Spinal cord (tissue), 9 donors: ENCODE measurements at regions not wholly inside any gene's neighbourhood (a gene's known extent, or its start where the extent isn't known, plus 50 kb on each side); places are given as distances from the start of the nearest gene placed in this dataset.
"Not testable (repeated sequence)": the region's sequence is repeated elsewhere in the genome, so short reads cannot be mapped to it uniquely, and the experiment has no call there.

Source experiments
- DNase-seq, 6 donors: peaks; one replicate each; pipeline versions ENCODE4 v3.0.0 to v3.0.0-alpha.2; 2013 to 2015; ENCODE audit warnings: low spot score in 6 of 6, low read depth in 4 of 6
- H3K27ac ChIP-seq: one replicate; pipeline ENCODE4 v1.5.1; 2013; ENCODE audit warnings: low read depth, low read length, control low read depth
- H3K27me3 ChIP-seq: one replicate; pipeline ENCODE4 v1.6.1; 2013; ENCODE audit warnings: low read length; ENCODE audit not compliant: control insufficient read depth, insufficient read depth
- H3K36me3 ChIP-seq: one replicate; pipeline ENCODE4 v1.6.1; 2013; ENCODE audit warnings: low read length; ENCODE audit not compliant: control insufficient read depth, insufficient read depth
- H3K4me1 ChIP-seq: one replicate; pipeline ENCODE4 v1.6.1; 2013; ENCODE audit warnings: low read length; ENCODE audit not compliant: control insufficient read depth, insufficient read depth
- H3K4me3 ChIP-seq: one replicate; pipeline ENCODE4 v1.5.1; 2013; ENCODE audit warnings: low read depth, low read length, control low read depth
- H3K9me3 ChIP-seq: one replicate; pipeline ENCODE4 v1.6.1; 2013; ENCODE audit warnings: low read length; ENCODE audit not compliant: control insufficient read depth, insufficient read depth
- WGBS: methylation state at CpG from one replicate; pipeline ENCODE4 v1.1.5; 2013; ENCODE audit warnings: missing lambda C conversion rate; ENCODE audit not compliant: insufficient coverage; 5-methylcytosine and 5-hydroxymethylcytosine counted together
- donor health status: healthy.

GRCh38 chr15:91411586-91411985, 311.5 kb downstream of the SV2B start:
- no peak for DNase-seq
- Histone ChIP-seq H3K9me3 (no peaks in the 10 kb centered on the region), H3K36me3 (no peaks in the 10 kb centered on the region), H3K27me3 (no peaks in the 10 kb centered on the region), H3K27ac (no peak overlapping the region), H3K4me1 (no peaks in the 10 kb centered on the region), H3K4me3 (no peak overlapping the region)

GRCh38 chr15:91412138-91412928, 312.3 kb downstream of the SV2B start:
- no peak overlapping the region for H3K27ac ChIP-seq
- no peaks in the 10 kb centered on the region for H3K36me3 ChIP-seq
- no peak overlapping the region for H3K4me3 ChIP-seq
- H3K4me1 ChIP-seq = no peaks in the 10 kb centered on the region
- no peak for DNase-seq
- H3K27me3 ChIP-seq = no peaks in the 10 kb centered on the region
- H3K9me3 ChIP-seq = no peaks in the 10 kb centered on the region
- no CpG with 5 or more reads among the region's 5 CpGs for WGBS

- no peaks in the 10 kb centered on the region for H3K27me3 ChIP-seq
- no peaks in the 10 kb centered on the region for H3K9me3 ChIP-seq
- no peak for DNase-seq
- H3K4me3 ChIP-seq = no peak overlapping the region
- H3K36me3 ChIP-seq = no peaks in the 10 kb centered on the region
- no peaks in the 10 kb centered on the region for H3K4me1 ChIP-seq
- WGBS = no CpG with 5 or more reads among the region's 2 CpGs
- H3K27ac ChIP-seq = no peak overlapping the region
These were observed 313.1 kb downstream of the SV2B start for GRCh38 chr15:91413142-91413541.

GRCh38 chr15:91414124-91414523, 314.1 kb downstream of the SV2B start:
- no peak overlapping the region for H3K4me3 ChIP-seq
- H3K27me3 ChIP-seq = no peaks in the 10 kb centered on the region
- no peak for DNase-seq
- WGBS = no CpG with 5 or more reads among the region's 2 CpGs
- H3K36me3 ChIP-seq = no peaks in the 10 kb centered on the region
- no peak overlapping the region for H3K27ac ChIP-seq
- H3K4me1 ChIP-seq = no peaks in the 10 kb centered on the region
- H3K9me3 ChIP-seq = no peaks in the 10 kb centered on the region

- H3K4me3 ChIP-seq, H3K4me1 ChIP-seq, H3K27ac ChIP-seq, H3K36me3 ChIP-seq, H3K27me3 ChIP-seq, H3K9me3 ChIP-seq, DNase-seq: not testable (repeated sequence)
- 80% methylated on average over 1 of the region's 4 CpGs for WGBS
These were observed 315.2 kb downstream of the SV2B start for GRCh38 chr15:91415258-91415657.

- no peak overlapping the region for H3K4me3 ChIP-seq
- 70% methylated on average over 1 of the region's 2 CpGs for WGBS
- H3K9me3 ChIP-seq = peaks cover 2% of the 10 kb centered on the region
- H3K27ac ChIP-seq = no peak overlapping the region
- no peak for DNase-seq
- no peaks in the 10 kb centered on the region for H3K36me3 ChIP-seq
- no peaks in the 10 kb centered on the region for H3K4me1 ChIP-seq
- no peaks in the 10 kb centered on the region for H3K27me3 ChIP-seq
These were observed 320.6 kb downstream of the SV2B start for GRCh38 chr15:91420689-91421088.

GRCh38 chr15:91422797-91423196, 322.7 kb downstream of the SV2B start:
- Histone ChIP-seq H3K4me1 (no peaks in the 10 kb centered on the region), H3K36me3 (no peaks in the 10 kb centered on the region), H3K27me3 (no peaks in the 10 kb centered on the region), H3K9me3 (peaks cover 2% of the 10 kb centered on the region), H3K27ac (no peak overlapping the region), H3K4me3 (no peak overlapping the region)
- 20% methylated on average over 1 of the region's 1 CpG for WGBS
- DNase-seq = no peak

- H3K4me1 ChIP-seq = no peaks in the 10 kb centered on the region
- DNase-seq = no peak
- no peaks in the 10 kb centered on the region for H3K36me3 ChIP-seq
- no peak overlapping the region for H3K4me3 ChIP-seq
- no peak overlapping the region for H3K27ac ChIP-seq
- WGBS = no CpG with 5 or more reads among the region's 1 CpG
- no peaks in the 10 kb centered on the region for H3K27me3 ChIP-seq
- H3K9me3 ChIP-seq = peaks cover 2% of the 10 kb centered on the region
These were observed 323.9 kb downstream of the SV2B start for GRCh38 chr15:91424001-91424400.

- WGBS = 100% methylated on average over 1 of the region's 4 CpGs
- no peaks in the 10 kb centered on the region for H3K4me1 ChIP-seq
- no peak for DNase-seq
These were observed 326.4 kb downstream of the SV2B start for GRCh38 chr15:91426412-91426811.

GRCh38 chr15:91429973-91430372, 329.9 kb downstream of the SV2B start:
- Histone ChIP-seq H3K27me3 (no peaks in the 10 kb centered on the region), H3K4me1 (no peaks in the 10 kb centered on the region), H3K9me3 (no peaks in the 10 kb centered on the region), H3K4me3 (no peak overlapping the region), H3K36me3 (no peaks in the 10 kb centered on the region), H3K27ac (no peak overlapping the region)
- DNase-seq = no peak
- 73% methylated on average over 4 of the region's 9 CpGs for WGBS

More at GRCh38 chr15:91426412-91426811, 326.4 kb downstream of the SV2B start:
- peaks cover 2% of the 10 kb centered on the region for H3K9me3 ChIP-seq
- no peak overlapping the region for H3K27ac ChIP-seq
- no peak overlapping the region for H3K4me3 ChIP-seq
- H3K27me3 ChIP-seq = no peaks in the 10 kb centered on the region
- no peaks in the 10 kb centered on the region for H3K36me3 ChIP-seq
